Lower leg skin (tissue), 3 donors: ENCODE measurements at regions not wholly inside any gene's neighbourhood (a gene's known extent, or its start where the extent isn't known, plus 50 kb on each side); places are given as distances from the start of the nearest gene placed in this dataset.

Source experiments
- POLR2A ChIP-seq, 2 donors: fragments of 450-650 bp; IDR thresholded peaks; one replicate each; pipeline ENCODE4 v1.6.1; 2016 to 2017; ENCODE audit warnings: antibody characterized with exemption in 2 of 2, mild to moderate bottlenecking in 1 of 2, moderate library complexity in 1 of 2
- TF ChIP-seq, protein P1 (sequence below), 3 donors: fragments of 450-650 bp; IDR thresholded peaks; one replicate each; pipeline ENCODE4 v1.5.1; 2016; ENCODE audit warnings: antibody characterized with exemption in 3 of 3, mild to moderate bottlenecking in 3 of 3, moderate library complexity in 2 of 3

DNA sequence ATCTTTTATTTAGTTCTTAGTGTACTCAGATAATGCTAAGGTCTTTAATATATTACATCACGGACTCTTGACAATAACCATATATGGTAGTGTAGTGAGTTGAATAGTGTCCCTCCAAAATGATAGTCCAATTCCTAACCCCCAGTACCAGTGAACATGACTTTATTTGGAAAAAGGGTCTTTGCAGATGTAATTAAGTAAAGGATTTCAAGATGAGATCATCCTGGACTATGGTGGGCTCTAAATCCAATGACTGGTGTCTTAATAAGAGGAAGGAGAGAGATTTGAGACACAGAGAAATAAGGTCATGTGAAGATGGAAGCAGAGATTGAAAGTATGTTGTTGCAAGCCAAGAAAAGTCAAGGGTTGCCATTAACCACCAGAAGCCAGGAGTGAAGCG lies 236.5 kb upstream of the DIPK2B start:
- TF ChIP-seq, protein P1, sequence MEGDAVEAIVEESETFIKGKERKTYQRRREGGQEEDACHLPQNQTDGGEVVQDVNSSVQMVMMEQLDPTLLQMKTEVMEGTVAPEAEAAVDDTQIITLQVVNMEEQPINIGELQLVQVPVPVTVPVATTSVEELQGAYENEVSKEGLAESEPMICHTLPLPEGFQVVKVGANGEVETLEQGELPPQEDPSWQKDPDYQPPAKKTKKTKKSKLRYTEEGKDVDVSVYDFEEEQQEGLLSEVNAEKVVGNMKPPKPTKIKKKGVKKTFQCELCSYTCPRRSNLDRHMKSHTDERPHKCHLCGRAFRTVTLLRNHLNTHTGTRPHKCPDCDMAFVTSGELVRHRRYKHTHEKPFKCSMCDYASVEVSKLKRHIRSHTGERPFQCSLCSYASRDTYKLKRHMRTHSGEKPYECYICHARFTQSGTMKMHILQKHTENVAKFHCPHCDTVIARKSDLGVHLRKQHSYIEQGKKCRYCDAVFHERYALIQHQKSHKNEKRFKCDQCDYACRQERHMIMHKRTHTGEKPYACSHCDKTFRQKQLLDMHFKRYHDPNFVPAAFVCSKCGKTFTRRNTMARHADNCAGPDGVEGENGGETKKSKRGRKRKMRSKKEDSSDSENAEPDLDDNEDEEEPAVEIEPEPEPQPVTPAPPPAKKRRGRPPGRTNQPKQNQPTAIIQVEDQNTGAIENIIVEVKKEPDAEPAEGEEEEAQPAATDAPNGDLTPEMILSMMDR (IDR thresholded peaks at IDR 0.05) = no peak
- TF ChIP-seq POLR2A (IDR thresholded peaks at IDR 0.05) = no peak
